Parathyroid adenoma (tissue), 2 donors: ENCODE measurements at regions not wholly inside any gene's neighbourhood (a gene's known extent, or its start where the extent isn't known, plus 50 kb on each side); places are given as distances from the start of the nearest gene placed in this dataset.

Experiments used
- H2AFZ ChIP-seq: fragments of 300-600 bp; sonication (generic); one replicate; pipeline ENCODE4 v1.7.0; 2017; ENCODE audit warnings: antibody characterized with exemption, mild to moderate bottlenecking
- H3K27ac ChIP-seq: fragments of 300-600 bp; sonication (generic); one replicate; pipeline ENCODE4 v1.7.0; 2017
- H3K27me3 ChIP-seq: fragments of 300-600 bp; sonication (generic); one replicate; pipeline ENCODE4 v1.7.0; 2017; ENCODE audit warnings: low read length; ENCODE audit not compliant: control insufficient read depth, insufficient read depth
- H3K36me3 ChIP-seq: fragments of 300-600 bp; sonication (generic); one replicate; pipeline ENCODE4 v1.7.0; 2017; ENCODE audit warnings: low read length; ENCODE audit not compliant: control insufficient read depth, insufficient read depth
- H3K4me1 ChIP-seq: fragments of 300-600 bp; sonication (generic); one replicate; pipeline ENCODE4 v1.7.0; 2017; ENCODE audit warnings: control low read depth
- H3K4me2 ChIP-seq: fragments of 300-600 bp; sonication (generic); one replicate; pipeline ENCODE4 v1.7.0; 2017; ENCODE audit warnings: low read length
- H3K4me3 ChIP-seq: fragments of 300-600 bp; sonication (generic); one replicate; pipeline ENCODE4 v1.7.0; 2017; ENCODE audit warnings: low read depth, low read length
- H3K79me2 ChIP-seq: fragments of 300-600 bp; sonication (generic); one replicate; pipeline ENCODE4 v1.7.0; 2017; ENCODE audit warnings: control low read depth
- H3K9ac ChIP-seq: fragments of 300-600 bp; sonication (generic); one replicate; pipeline ENCODE4 v1.7.0; 2017; ENCODE audit warnings: mild to moderate bottlenecking
- H3K9me3 ChIP-seq: fragments of 300-600 bp; sonication (generic); one replicate; pipeline ENCODE4 v1.7.0; 2017; ENCODE audit warnings: low read length; ENCODE audit not compliant: control insufficient read depth
- CTCF ChIP-seq: fragments of 300-600 bp; sonication (generic); IDR thresholded peaks from one replicate; pipeline ENCODE4 v1.7.0; 2017; ENCODE audit warnings: antibody characterized with exemption, mild to moderate bottlenecking
- donor health status: primary hyperparathyroidism.

- no peaks in the 10 kb centered on the region for H3K79me2 ChIP-seq
- no peak overlapping the region for H3K27ac ChIP-seq
Observed at GRCh38 chr18:10142056-10142455, 228.2 kb downstream of the VAPA start.

GRCh38 chr18:10142496-10143160, 228.8 kb downstream of the VAPA start:
- TF ChIP-seq CTCF, result no peak
- Histone ChIP-seq H3K27me3 (no peaks in the 10 kb centered on the region), H3K9me3 (no peaks in the 10 kb centered on the region), H3K27ac (peak overlapping the region; percentile 29), H2AFZ (peak overlapping the region; percentile 71), H3K4me2 (peak overlapping the region; percentile 39), H3K79me2 (no peaks in the 10 kb centered on the region), H3K4me1 (peaks cover 23% of the 10 kb centered on the region), H3K4me3 (peak overlapping the region; percentile 15), H3K9ac (no peak overlapping the region), H3K36me3 (no peaks in the 10 kb centered on the region)

More at GRCh38 chr18:10142056-10142455, 228.2 kb downstream of the VAPA start:
- Histone ChIP-seq H3K9ac (no peak overlapping the region), H2AFZ (peak overlapping the region; percentile 2), H3K36me3 (no peaks in the 10 kb centered on the region), H3K4me2 (no peak overlapping the region), H3K27me3 (no peaks in the 10 kb centered on the region), H3K9me3 (no peaks in the 10 kb centered on the region), H3K4me1 (peaks cover 23% of the 10 kb centered on the region), H3K4me3 (no peak overlapping the region)
- no peak for TF ChIP-seq CTCF

GRCh38 chr18:10143596-10143995, 229.8 kb downstream of the VAPA start:
- no peak overlapping the region for H3K9ac ChIP-seq
- H3K9me3 ChIP-seq, result no peaks in the 10 kb centered on the region
- no peak overlapping the region for H2AFZ ChIP-seq
- no peak for TF ChIP-seq CTCF
- H3K27me3 ChIP-seq, result no peaks in the 10 kb centered on the region
- H3K79me2 ChIP-seq, result no peaks in the 10 kb centered on the region
- H3K4me2 ChIP-seq, result no peak overlapping the region
- no peak overlapping the region for H3K4me3 ChIP-seq
- peaks cover 23% of the 10 kb centered on the region for H3K4me1 ChIP-seq
- no peak overlapping the region for H3K27ac ChIP-seq
- no peaks in the 10 kb centered on the region for H3K36me3 ChIP-seq

- Histone ChIP-seq H3K36me3 (no peaks in the 10 kb centered on the region), H3K9ac (no peak overlapping the region), H3K4me1 (peaks cover 23% of the 10 kb centered on the region), H2AFZ (no peak overlapping the region), H3K27ac (no peak overlapping the region), H3K4me3 (no peak overlapping the region), H3K79me2 (no peaks in the 10 kb centered on the region), H3K27me3 (no peaks in the 10 kb centered on the region), H3K9me3 (no peaks in the 10 kb centered on the region), H3K4me2 (no peak overlapping the region)
- no peak for TF ChIP-seq CTCF
Observed at GRCh38 chr18:10145546-10145945, 231.7 kb downstream of the VAPA start.

GRCh38 chr18:10147226-10147625, 233.4 kb downstream of the VAPA start:
- Histone ChIP-seq H3K36me3 (no peaks in the 10 kb centered on the region), H2AFZ (no peak overlapping the region), H3K4me3 (no peak overlapping the region), H3K27me3 (no peaks in the 10 kb centered on the region), H3K27ac (no peak overlapping the region), H3K9me3 (no peaks in the 10 kb centered on the region), H3K4me2 (no peak overlapping the region), H3K79me2 (no peaks in the 10 kb centered on the region), H3K9ac (no peak overlapping the region), H3K4me1 (peaks cover 16% of the 10 kb centered on the region)
- no peak for TF ChIP-seq CTCF
